Lower lobe of right lung (tissue), 2 donors: ENCODE measurements at regions not wholly inside any gene's neighbourhood (a gene's known extent, or its start where the extent isn't known, plus 50 kb on each side); places are given as distances from the start of the nearest gene placed in this dataset.

Source experiments
- ATAC-seq, 2 donors: fragments of 200-7000 bp; cut with Tn5 transposase; one replicate each; pipeline ENCODE4 v1.9.1; 2020 to 2022; ENCODE audit warnings: mild to moderate bottlenecking in 2 of 2, moderate library complexity in 2 of 2
- DNase-seq: peaks from one replicate; pipeline ENCODE4 v3.0.0-alpha.2; 2020
- H3K27ac ChIP-seq: fragments of 200-600 bp; one replicate; pipeline ENCODE4 v1.8.0; 2022
- H3K27me3 ChIP-seq: fragments of 200-600 bp; one replicate; pipeline ENCODE4 v1.8.0; 2022; ENCODE audit warnings: low read depth
- H3K36me3 ChIP-seq: fragments of 200-600 bp; one replicate; pipeline ENCODE4 v1.8.0; 2022; ENCODE audit warnings: mild to moderate bottlenecking
- H3K4me1 ChIP-seq: fragments of 200-600 bp; one replicate; pipeline ENCODE4 v1.8.0; 2022
- H3K4me3 ChIP-seq: fragments of 200-600 bp; one replicate; pipeline ENCODE4 v1.8.0; 2022; ENCODE audit warnings: mild to moderate bottlenecking
- H3K9me3 ChIP-seq: fragments of 200-600 bp; one replicate; pipeline ENCODE4 v1.8.0; 2022
- CTCF ChIP-seq: fragments of 200-600 bp; IDR thresholded peaks from one replicate; pipeline ENCODE4 v1.8.0; 2022; ENCODE audit warnings: antibody characterized with exemption, mild to moderate bottlenecking
- intact Hi-C: fragments of 100-400 bp; cut with DNase I; formaldehyde crosslinking; loops from one replicate; pipeline ENCODE4 v1.11.0; 2022
- donor health status: DM: no; HTN: yes; CAD: no; lungs with severe emphysema.

- DNase-seq (no peak), ATAC-seq (no peak)
- Histone ChIP-seq H3K27ac (no peak overlapping the region), H3K36me3 (no peaks in the 10 kb centered on the region), H3K4me3 (no peak overlapping the region), H3K4me1 (no peaks in the 10 kb centered on the region), H3K9me3 (no peaks in the 10 kb centered on the region), H3K27me3 (no peaks in the 10 kb centered on the region)
- TF ChIP-seq CTCF = no peak
- intact Hi-C loops = no loop called here
These were observed 585.5 kb upstream of the DPPA4 start for GRCh38 chr3:109922856-109923255.

- Histone ChIP-seq H3K27ac (no peak overlapping the region), H3K4me3 (no peak overlapping the region), H3K36me3 (no peaks in the 10 kb centered on the region), H3K27me3 (no peaks in the 10 kb centered on the region), H3K9me3 (no peaks in the 10 kb centered on the region), H3K4me1 (no peaks in the 10 kb centered on the region)
- intact Hi-C loops = no loop called here
- DNase-seq = no peak
- no peak for TF ChIP-seq CTCF
- no peak for ATAC-seq
These were observed 586.1 kb upstream of the DPPA4 start for GRCh38 chr3:109923431-109923830.

DNA sequence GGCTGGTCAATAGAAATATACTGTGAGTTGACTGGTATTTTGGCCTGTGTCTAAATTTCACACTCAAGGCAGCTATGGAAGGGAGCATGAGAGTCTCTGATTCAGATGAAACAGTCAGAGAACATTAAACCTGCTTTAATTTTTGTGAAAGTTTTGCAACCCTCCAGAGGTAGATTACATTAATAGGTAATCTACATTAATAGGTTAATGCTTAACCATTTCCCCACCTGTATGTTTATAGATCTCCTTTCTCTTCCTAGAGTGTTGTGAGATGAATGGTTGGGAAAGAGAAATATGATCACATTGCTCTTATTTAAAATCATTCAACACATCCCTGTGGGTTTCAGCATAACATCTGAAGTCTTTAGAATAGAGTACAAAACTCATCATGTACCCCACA lies 586.9 kb upstream of the DPPA4 start:
- H3K4me1 ChIP-seq = no peaks in the 10 kb centered on the region
- H3K4me3 ChIP-seq = no peak overlapping the region
- intact Hi-C loops = no loop called here
- no peaks in the 10 kb centered on the region for H3K36me3 ChIP-seq
- DNase-seq = no peak
- ATAC-seq = no peak
- no peak overlapping the region for H3K27ac ChIP-seq
- no peaks in the 10 kb centered on the region for H3K9me3 ChIP-seq
- H3K27me3 ChIP-seq = no peaks in the 10 kb centered on the region
- TF ChIP-seq CTCF = no peak

DNA sequence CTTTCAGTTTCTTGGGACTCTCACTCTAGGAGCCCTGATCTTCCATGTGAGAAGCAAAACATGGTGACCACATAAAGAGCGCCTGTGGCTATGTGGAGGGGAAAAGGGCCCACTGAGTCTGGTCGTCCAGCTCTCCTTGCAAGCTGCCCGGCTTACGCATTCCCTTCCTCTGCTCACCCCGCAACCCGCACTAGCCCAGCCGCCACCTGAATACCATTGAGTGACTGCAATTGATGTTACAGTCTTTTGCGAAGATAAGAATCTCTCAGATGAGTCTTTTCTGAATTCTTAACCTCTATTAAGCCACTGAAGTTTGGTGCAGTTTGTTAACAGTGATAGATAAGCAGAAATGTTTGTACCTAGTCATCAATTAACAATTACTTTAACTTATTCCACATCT lies 589.0 kb upstream of the DPPA4 start:
- Histone ChIP-seq H3K36me3 (no peaks in the 10 kb centered on the region), H3K4me3 (no peak overlapping the region), H3K27ac (no peak overlapping the region), H3K9me3 (no peaks in the 10 kb centered on the region), H3K27me3 (no peaks in the 10 kb centered on the region), H3K4me1 (no peaks in the 10 kb centered on the region)
- TF ChIP-seq CTCF = no peak
- intact Hi-C loops = no loop called here
- DNase-seq (no peak), ATAC-seq (no peak)

DNA sequence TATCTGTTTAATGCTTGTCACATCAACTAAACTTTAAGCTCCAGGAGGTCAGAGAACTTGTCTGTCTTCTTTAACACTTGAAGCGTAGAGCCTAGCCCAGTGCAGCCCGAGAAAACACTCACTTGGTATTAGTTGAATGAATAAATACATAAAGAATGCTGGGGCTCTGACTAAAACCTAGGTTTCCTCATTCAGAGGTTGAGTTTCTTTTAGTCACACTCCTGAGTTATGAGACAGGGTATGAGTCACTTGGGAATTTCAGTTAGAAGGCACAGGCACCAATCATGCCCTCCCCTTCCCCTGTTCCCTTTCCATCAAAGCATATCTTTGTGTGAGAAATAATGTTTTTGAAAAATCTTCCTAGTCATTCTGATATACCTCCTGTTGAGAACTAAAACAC lies 589.8 kb upstream of the DPPA4 start:
- no peak overlapping the region for H3K4me3 ChIP-seq
- no peaks in the 10 kb centered on the region for H3K27me3 ChIP-seq
- intact Hi-C loops = no loop called here
- ATAC-seq (no peak), DNase-seq (no peak)
- TF ChIP-seq CTCF = no peak
- no peaks in the 10 kb centered on the region for H3K36me3 ChIP-seq
- H3K27ac ChIP-seq = no peak overlapping the region
- no peaks in the 10 kb centered on the region for H3K9me3 ChIP-seq
- no peaks in the 10 kb centered on the region for H3K4me1 ChIP-seq

DNA sequence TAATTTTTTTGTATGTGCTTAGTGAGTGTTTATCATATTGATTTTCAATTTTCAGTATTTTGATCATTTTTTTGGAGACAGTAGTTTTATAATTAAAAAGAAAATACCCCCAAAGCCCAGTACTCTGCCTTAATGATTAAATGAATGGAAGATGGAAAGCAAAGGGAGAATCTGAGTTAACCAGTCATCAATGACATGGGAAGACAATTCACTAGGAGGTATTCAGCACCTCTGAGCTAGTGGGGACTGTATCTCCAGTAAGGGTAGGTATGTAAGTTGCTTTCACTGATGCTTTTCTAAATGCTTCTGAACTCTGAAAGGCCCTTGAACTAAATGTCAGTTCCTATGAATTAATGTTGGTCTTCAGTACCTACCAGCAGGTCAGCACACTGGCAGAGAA lies 590.4 kb upstream of the DPPA4 start:
- no peak for ATAC-seq
- DNase-seq = no peak
- Histone ChIP-seq H3K9me3 (no peaks in the 10 kb centered on the region), H3K27me3 (no peaks in the 10 kb centered on the region), H3K36me3 (no peaks in the 10 kb centered on the region), H3K27ac (no peak overlapping the region), H3K4me1 (no peaks in the 10 kb centered on the region), H3K4me3 (no peak overlapping the region)
- no peak for TF ChIP-seq CTCF
- intact Hi-C loops = no loop called here
